Dermis blood vessel endothelial cell (primary cell): ENCODE measurements at regions not wholly inside any gene's neighbourhood (a gene's known extent, or its start where the extent isn't known, plus 50 kb on each side); places are given as distances from the start of the nearest gene placed in this dataset.
"Not testable (repeated sequence)": the region's sequence is repeated elsewhere in the genome, so short reads cannot be mapped to it uniquely, and the experiment has no call there.

Experiments used
- DNase-seq: peaks from one replicate; pipeline ENCODE4 v3.0.0; 2010

- no peak for DNase-seq
These were observed 764.4 kb upstream of the PCDH10 start for GRCh38 chr4:132384709-132385108.

- no peak for DNase-seq
These were observed 763.0 kb upstream of the PCDH10 start for GRCh38 chr4:132386130-132386529.

- DNase-seq = no peak
These were observed 762.0 kb upstream of the PCDH10 start for GRCh38 chr4:132387060-132387459.

GRCh38 chr4:132395561-132395960 lies 753.5 kb upstream of the PCDH10 start:
- DNase-seq = no peak

GRCh38 chr4:132396636-132397035 lies 752.5 kb upstream of the PCDH10 start:
- no peak for DNase-seq

- no peak for DNase-seq
These were observed 731.9 kb upstream of the PCDH10 start for GRCh38 chr4:132417220-132417619.

- DNase-seq = no peak
These were observed 722.0 kb upstream of the PCDH10 start for GRCh38 chr4:132427125-132427524.

GRCh38 chr4:132437117-132437516 lies 712.0 kb upstream of the PCDH10 start:
- DNase-seq = no peak

GRCh38 chr4:132445386-132445785 lies 703.7 kb upstream of the PCDH10 start:
- no peak for DNase-seq

GRCh38 chr4:132457987-132458386 lies 691.1 kb upstream of the PCDH10 start:
- not testable (repeated sequence) for DNase-seq

GRCh38 chr4:132479543-132479942 lies 669.6 kb upstream of the PCDH10 start:
- no peak for DNase-seq

- no peak for DNase-seq
These were observed 660.5 kb upstream of the PCDH10 start for GRCh38 chr4:132488555-132488954.

GRCh38 chr4:132493476-132493875 lies 655.6 kb upstream of the PCDH10 start:
- no peak for DNase-seq

- DNase-seq = not testable (repeated sequence)
These were observed 653.8 kb upstream of the PCDH10 start for GRCh38 chr4:132495267-132495812.

- no peak for DNase-seq
These were observed 650.9 kb upstream of the PCDH10 start for GRCh38 chr4:132498215-132498614.

GRCh38 chr4:132502096-132502552 lies 647.0 kb upstream of the PCDH10 start:
- no peak for DNase-seq

GRCh38 chr4:132504438-132504837 lies 644.7 kb upstream of the PCDH10 start:
- DNase-seq = no peak

- DNase-seq = no peak
These were observed 642.5 kb upstream of the PCDH10 start for GRCh38 chr4:132506568-132506967.

- no peak for DNase-seq
These were observed 635.6 kb upstream of the PCDH10 start for GRCh38 chr4:132513491-132513890.

- no peak for DNase-seq
These were observed 622.4 kb upstream of the PCDH10 start for GRCh38 chr4:132526652-132527051.

- DNase-seq = no peak
These were observed 621.3 kb upstream of the PCDH10 start for GRCh38 chr4:132527817-132528216.

GRCh38 chr4:132530861-132531260 lies 618.2 kb upstream of the PCDH10 start:
- DNase-seq = no peak

- DNase-seq = no peak
These were observed 608.8 kb upstream of the PCDH10 start for GRCh38 chr4:132540268-132540667.

GRCh38 chr4:132540797-132541196 lies 608.3 kb upstream of the PCDH10 start:
- no peak for DNase-seq

GRCh38 chr4:132542228-132542627 lies 606.9 kb upstream of the PCDH10 start:
- DNase-seq = no peak
